ENCODE measurements at regions not wholly inside any gene's neighbourhood (a gene's known extent, or its start where the extent isn't known, plus 50 kb on each side); places are given as distances from the start of the nearest gene placed in this dataset.

GRCh38 chr3:27568393-27568792, 84.2 kb upstream of the SLC4A7 start:
- H3K9me3 ChIP-seq (ENCODE audit: low read length): no peaks in the 10 kb centered on the region
- CTCF ChIA-PET (ENCODE audit: low intra/inter-chr PET ratio, low total read pairs): no interaction called here
- H3K4me1 ChIP-seq (ENCODE audit: insufficient read depth, low read length): no peaks in the 10 kb centered on the region
- H3K9ac ChIP-seq (ENCODE audit: insufficient read depth, low read depth, low read length): no peak overlapping the region
- intact Hi-C loops (cut with micrococcal nuclease; ENCODE audit: unreplicated experiment): loop anchor here (1.0 kb wide), 1 partner anchor 8 kb away; no protein-coding TSS in a partner anchor
- no peaks in the 10 kb centered on the region for H3K79me2 ChIP-seq (ENCODE audit: insufficient read depth, low read length)
- BruUV-seq (replicated peaks): no TSS peak
- H3K27ac ChIP-seq (ENCODE audit: extremely low read length, insufficient read depth, low read length): no peak overlapping the region
- FAIRE-seq (no peak), DNase-seq (ENCODE audit: low spot score) (no peak), ATAC-seq (no peak)
- no peak overlapping the region for H2AFZ ChIP-seq (ENCODE audit: low read length)
- POLR2A ChIA-PET: no interaction called here
- TF ChIP-seq IRF2 (CRISPR knock-in tag; IDR thresholded peaks at IDR 0.05) (no peak), ZNF251 (CRISPR knock-in tag; IDR thresholded peaks at IDR 0.05) (no peak), ZNF776 (CRISPR knock-in tag; IDR thresholded peaks at IDR 0.05) (no peak), MYNN (CRISPR knock-in tag; IDR thresholded peaks at IDR 0.05; ENCODE audit: low read depth) (no peak), ZSCAN30 (CRISPR knock-in tag; IDR thresholded peaks at IDR 0.05) (no peak), CC2D1A (CRISPR knock-in tag; IDR thresholded peaks at IDR 0.05) (no peak), GTF3A (CRISPR knock-in tag; conservative IDR thresholded peaks at IDR 0.05) (no peak), ZNF672 (CRISPR knock-in tag; IDR thresholded peaks at IDR 0.05) (no peak), NFE2L2 (IDR thresholded peaks at IDR 0.05; ENCODE audit: low read length) (no peak), THAP8 (CRISPR knock-in tag; IDR thresholded peaks at IDR 0.05; ENCODE audit: borderline replicate concordance) (no peak), E2F1 (CRISPR knock-in tag; IDR thresholded peaks at IDR 0.05) (no peak), ZNF44 (CRISPR knock-in tag; IDR thresholded peaks at IDR 0.05) (no peak), MXD3 (CRISPR knock-in tag; IDR thresholded peaks at IDR 0.05) (no peak), SMC3 (IDR thresholded peaks at IDR 0.05; ENCODE audit: low read length) (no peak), ERF (CRISPR knock-in tag; IDR thresholded peaks at IDR 0.05) (no peak), AKNA (CRISPR knock-in tag; IDR thresholded peaks at IDR 0.05; ENCODE audit: borderline replicate concordance) (no peak)
- H3K27me3 ChIP-seq (ENCODE audit: control insufficient read depth in 1 of 2, insufficient read depth in 2 of 2, low read length in 2 of 2): no peaks in the 10 kb centered on the region
- no peaks in the 10 kb centered on the region for H4K20me1 ChIP-seq (ENCODE audit: insufficient read depth, low read length)
- no peak overlapping the region for H3K4me3 ChIP-seq (replicated peaks in 1 of 3; ENCODE audit: insufficient read depth in 1 of 3, low read depth in 2 of 3, low read length in 3 of 3)
- no peaks in the 10 kb centered on the region for H3K36me3 ChIP-seq (replicated peaks in 1 of 2; ENCODE audit: control insufficient read depth in 1 of 2, insufficient read depth in 2 of 2, low read length in 2 of 2)
- H3K4me2 ChIP-seq (ENCODE audit: low read depth, low read length): no peak overlapping the region
- WGBS (ENCODE audit: low lambda C conversion rate): 36% methylated on average over 5 of the region's 5 CpGs
- in situ Hi-C loops (cut with HindIII; ENCODE audit: extremely low pct_ligation_motif_present, low pct_unique_long_range_greater_than_20kb): no loop called here
